Liver (tissue), 3 donors: ENCODE measurements at regions not wholly inside any gene's neighbourhood (a gene's known extent, or its start where the extent isn't known, plus 50 kb on each side); places are given as distances from the start of the nearest gene placed in this dataset.

Experiments used
- CTCF ChIP-seq: fragments of 150-350 bp; IDR thresholded peaks from 2 replicates; pipeline ENCODE4 v1.5.1; 2017; ENCODE audit warnings: improper control_type of control experiment, low read depth, low read length; ENCODE audit not compliant: missing input control
- HNF4A ChIP-seq, 2 donors: conservative IDR thresholded peaks; 2 replicates each; pipeline ENCODE4 v1.6.1; 2016; ENCODE audit warnings: antibody characterized with exemption in 2 of 2, mild to moderate bottlenecking in 2 of 2
- JUND ChIP-seq, 2 donors: IDR thresholded peaks; 2 replicates each; pipeline ENCODE4 v1.6.1; 2016; ENCODE audit warnings: antibody characterized with exemption in 2 of 2
- RXRA ChIP-seq, 2 donors: IDR thresholded peaks; 2 replicates each; pipeline ENCODE4 v1.6.1; 2017 to 2018; ENCODE audit warnings: antibody characterized with exemption in 2 of 2, mild to moderate bottlenecking in 1 of 2
- TAF1 ChIP-seq: conservative IDR thresholded peaks from 2 replicates; pipeline ENCODE4 v1.6.1; 2016; ENCODE audit warnings: antibody characterized with exemption, mild to moderate bottlenecking
- YY1 ChIP-seq: IDR thresholded peaks from 2 replicates; pipeline ENCODE4 v1.6.1; 2016; ENCODE audit warnings: antibody characterized with exemption, mild to moderate bottlenecking
- TF ChIP-seq, protein P1 (sequence below): IDR thresholded peaks from 2 replicates; pipeline ENCODE4 v1.6.1; 2016; ENCODE audit warnings: antibody characterized with exemption
- donor health status: healthy.
- donor health status: healthy.

GRCh38 chr12:59113831-59114615 lies 193.7 kb upstream of the LRIG3 start:
- TF ChIP-seq CTCF = peak; percentile 69
- no peak for TF ChIP-seq JUND (IDR thresholded peaks at IDR 0.05)
- no peak for TF ChIP-seq TAF1
- no peak for TF ChIP-seq YY1
- no peak for TF ChIP-seq RXRA (IDR thresholded peaks at IDR 0.05)
- TF ChIP-seq, protein P1, sequence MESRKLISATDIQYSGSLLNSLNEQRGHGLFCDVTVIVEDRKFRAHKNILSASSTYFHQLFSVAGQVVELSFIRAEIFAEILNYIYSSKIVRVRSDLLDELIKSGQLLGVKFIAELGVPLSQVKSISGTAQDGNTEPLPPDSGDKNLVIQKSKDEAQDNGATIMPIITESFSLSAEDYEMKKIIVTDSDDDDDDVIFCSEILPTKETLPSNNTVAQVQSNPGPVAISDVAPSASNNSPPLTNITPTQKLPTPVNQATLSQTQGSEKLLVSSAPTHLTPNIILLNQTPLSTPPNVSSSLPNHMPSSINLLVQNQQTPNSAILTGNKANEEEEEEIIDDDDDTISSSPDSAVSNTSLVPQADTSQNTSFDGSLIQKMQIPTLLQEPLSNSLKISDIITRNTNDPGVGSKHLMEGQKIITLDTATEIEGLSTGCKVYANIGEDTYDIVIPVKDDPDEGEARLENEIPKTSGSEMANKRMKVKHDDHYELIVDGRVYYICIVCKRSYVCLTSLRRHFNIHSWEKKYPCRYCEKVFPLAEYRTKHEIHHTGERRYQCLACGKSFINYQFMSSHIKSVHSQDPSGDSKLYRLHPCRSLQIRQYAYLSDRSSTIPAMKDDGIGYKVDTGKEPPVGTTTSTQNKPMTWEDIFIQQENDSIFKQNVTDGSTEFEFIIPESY = no peak
- no peak for TF ChIP-seq HNF4A (conservative IDR thresholded peaks at IDR 0.05)
